Hepatocyte (in vitro differentiated cells): ENCODE measurements at regions not wholly inside any gene's neighbourhood (a gene's known extent, or its start where the extent isn't known, plus 50 kb on each side); places are given as distances from the start of the nearest gene placed in this dataset.

Experiments
- DNase-seq: peaks from one replicate; pipeline ENCODE4 v3.0.0-alpha.2; 2016; ENCODE audit warnings: low spot score
- H2AFZ ChIP-seq: fragments of 200-600 bp; sonication (generic); 2 replicates; pipeline ENCODE4 v1.6.0; 2016; ENCODE audit warnings: antibody characterized with exemption, mild to moderate bottlenecking
- H3K27ac ChIP-seq: fragments of 200-600 bp; sonication (generic); 2 replicates; pipeline ENCODE4 v1.5.1; 2016; ENCODE audit warnings: mild to moderate bottlenecking
- H3K27me3 ChIP-seq: fragments of 200-600 bp; sonication (generic); 2 replicates; pipeline ENCODE4 v1.6.1; 2016
- H3K36me3 ChIP-seq: fragments of 200-600 bp; sonication (generic); replicated peaks from 2 replicates; pipeline ENCODE4 v1.5.1; 2016; ENCODE audit warnings: low read depth; ENCODE audit not compliant: insufficient read depth
- H3K4me1 ChIP-seq: fragments of 200-600 bp; sonication (generic); 2 replicates; pipeline ENCODE4 v1.5.1; 2016; ENCODE audit warnings: mild to moderate bottlenecking, moderate library complexity; ENCODE audit not compliant: insufficient read depth
- H3K4me2 ChIP-seq: fragments of 200-600 bp; sonication (generic); 2 replicates; pipeline ENCODE4 v1.6.0; 2016
- H3K4me3 ChIP-seq: fragments of 200-600 bp; sonication (generic); 2 replicates; pipeline ENCODE4 v1.5.1; 2016; ENCODE audit warnings: mild to moderate bottlenecking
- H3K79me2 ChIP-seq: fragments of 200-600 bp; sonication (generic); 2 replicates; pipeline ENCODE4 v1.6.0; 2017; ENCODE audit warnings: mild to moderate bottlenecking
- H3K9me2 ChIP-seq: fragments of 200-600 bp; sonication (generic); replicated peaks from 2 replicates; pipeline ENCODE4 v1.6.0; 2017; ENCODE audit warnings: mild to moderate bottlenecking; ENCODE audit not compliant: insufficient read depth
- H3K9me3 ChIP-seq: fragments of 200-600 bp; sonication (generic); 2 replicates; pipeline ENCODE4 v1.5.1; 2016; ENCODE audit warnings: low read depth, mild to moderate bottlenecking
- H4K20me1 ChIP-seq: fragments of 200-600 bp; sonication (generic); 2 replicates; pipeline ENCODE4 v1.6.0; 2016; ENCODE audit warnings: mild to moderate bottlenecking; ENCODE audit not compliant: insufficient read depth, poor library complexity, severe bottlenecking
- EZH2 ChIP-seq: fragments of 200-600 bp; sonication (generic); IDR thresholded peaks from 2 replicates; pipeline ENCODE4 v1.6.1; 2016; ENCODE audit warnings: antibody characterized with exemption, mild to moderate bottlenecking, borderline replicate concordance
- EZH2phosphoT487 ChIP-seq: fragments of 200-600 bp; sonication (generic); IDR thresholded peaks from one replicate; pipeline ENCODE4 v1.6.1; 2018; ENCODE audit warnings: antibody characterized with exemption, mild to moderate bottlenecking, low read depth, moderate library complexity; ENCODE audit not compliant: unreplicated experiment, severe bottlenecking
- WGBS: methylation state at CpG from one replicate; pipeline ENCODE4 v1.1.6; 2016; ENCODE audit warnings: low lambda C conversion rate; ENCODE audit errors: missing lambda C conversion rate; 5-methylcytosine and 5-hydroxymethylcytosine counted together
- TF ChIP-seq, protein P1 (sequence below): fragments of 200-600 bp; sonication (generic); IDR thresholded peaks from 2 replicates; pipeline ENCODE4 v1.5.1; 2016; ENCODE audit warnings: antibody characterized with exemption, mild to moderate bottlenecking; ENCODE audit not compliant: poor library complexity

- WGBS: 84% methylated on average over 6 of the region's 6 CpGs
- H3K27ac ChIP-seq: no peak overlapping the region
- TF ChIP-seq, protein P1, sequence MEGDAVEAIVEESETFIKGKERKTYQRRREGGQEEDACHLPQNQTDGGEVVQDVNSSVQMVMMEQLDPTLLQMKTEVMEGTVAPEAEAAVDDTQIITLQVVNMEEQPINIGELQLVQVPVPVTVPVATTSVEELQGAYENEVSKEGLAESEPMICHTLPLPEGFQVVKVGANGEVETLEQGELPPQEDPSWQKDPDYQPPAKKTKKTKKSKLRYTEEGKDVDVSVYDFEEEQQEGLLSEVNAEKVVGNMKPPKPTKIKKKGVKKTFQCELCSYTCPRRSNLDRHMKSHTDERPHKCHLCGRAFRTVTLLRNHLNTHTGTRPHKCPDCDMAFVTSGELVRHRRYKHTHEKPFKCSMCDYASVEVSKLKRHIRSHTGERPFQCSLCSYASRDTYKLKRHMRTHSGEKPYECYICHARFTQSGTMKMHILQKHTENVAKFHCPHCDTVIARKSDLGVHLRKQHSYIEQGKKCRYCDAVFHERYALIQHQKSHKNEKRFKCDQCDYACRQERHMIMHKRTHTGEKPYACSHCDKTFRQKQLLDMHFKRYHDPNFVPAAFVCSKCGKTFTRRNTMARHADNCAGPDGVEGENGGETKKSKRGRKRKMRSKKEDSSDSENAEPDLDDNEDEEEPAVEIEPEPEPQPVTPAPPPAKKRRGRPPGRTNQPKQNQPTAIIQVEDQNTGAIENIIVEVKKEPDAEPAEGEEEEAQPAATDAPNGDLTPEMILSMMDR: no peak
- no peak for TF ChIP-seq EZH2
- TF ChIP-seq EZH2phosphoT487: no peak
Measured at GRCh38 chr11:45026835-45027234, 76.2 kb upstream of the TP53I11 start.

DNA sequence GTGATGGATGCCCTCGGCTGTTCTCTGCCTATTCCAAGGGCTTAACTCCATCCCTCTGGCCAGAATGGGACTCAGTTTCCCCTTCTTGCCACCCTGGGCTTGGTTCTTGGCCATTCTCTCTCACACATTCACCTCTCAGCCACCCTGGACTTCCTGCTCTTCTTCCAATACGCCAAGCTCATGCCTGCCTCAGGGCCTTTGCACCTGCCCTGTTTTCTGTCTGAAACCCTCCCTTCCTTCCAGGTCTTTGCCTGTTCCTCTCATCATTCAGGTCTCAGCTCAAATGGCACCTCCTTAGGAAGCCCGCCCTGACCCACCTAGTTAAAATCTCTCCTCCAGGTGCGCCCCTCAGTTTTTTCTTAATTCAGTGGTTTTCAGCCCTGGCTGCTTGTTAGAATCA, 76.6 kb upstream of the TP53I11 start:
- no peak overlapping the region for H2AFZ ChIP-seq
- H3K9me2 ChIP-seq: no peaks in the 10 kb centered on the region
- WGBS: 94% methylated on average over 4 of the region's 4 CpGs
- DNase-seq: no peak
- no peaks in the 10 kb centered on the region for H3K27me3 ChIP-seq
- no peaks in the 10 kb centered on the region for H3K79me2 ChIP-seq
- TF ChIP-seq EZH2 (no peak), EZH2phosphoT487 (no peak)
- TF ChIP-seq, protein P1: no peak
- H3K4me3 ChIP-seq: no peak overlapping the region
- no peaks in the 10 kb centered on the region for H3K36me3 ChIP-seq
- H3K9me3 ChIP-seq: no peaks in the 10 kb centered on the region
- H3K4me1 ChIP-seq: no peaks in the 10 kb centered on the region
- no peak overlapping the region for H3K27ac ChIP-seq
- no peak overlapping the region for H3K4me2 ChIP-seq
- no peaks in the 10 kb centered on the region for H4K20me1 ChIP-seq

More at GRCh38 chr11:45026835-45027234, 76.2 kb upstream of the TP53I11 start:
- Histone ChIP-seq H3K4me2 (no peak overlapping the region), H3K79me2 (no peaks in the 10 kb centered on the region), H3K27me3 (no peaks in the 10 kb centered on the region), H3K36me3 (no peaks in the 10 kb centered on the region), H3K9me2 (no peaks in the 10 kb centered on the region), H2AFZ (no peak overlapping the region), H3K4me3 (no peak overlapping the region), H3K4me1 (no peaks in the 10 kb centered on the region), H4K20me1 (no peaks in the 10 kb centered on the region), H3K9me3 (no peaks in the 10 kb centered on the region)
- no peak for DNase-seq

GRCh38 chr11:45028911-45029682, 78.4 kb upstream of the TP53I11 start:
- DNase-seq: no peak
- Histone ChIP-seq H4K20me1 (no peaks in the 10 kb centered on the region), H3K9me3 (no peaks in the 10 kb centered on the region), H2AFZ (no peak overlapping the region), H3K27me3 (peaks cover 2% of the 10 kb centered on the region), H3K27ac (no peak overlapping the region), H3K79me2 (no peaks in the 10 kb centered on the region), H3K4me2 (no peak overlapping the region), H3K4me3 (no peak overlapping the region), H3K4me1 (no peaks in the 10 kb centered on the region), H3K36me3 (no peaks in the 10 kb centered on the region), H3K9me2 (no peaks in the 10 kb centered on the region)
- WGBS: 77% methylated on average over 13 of the region's 13 CpGs
- TF ChIP-seq EZH2phosphoT487 (no peak), EZH2 (no peak)
- TF ChIP-seq, protein P1: no peak
